ENCODE measurements at regions not wholly inside any gene's neighbourhood (a gene's known extent, or its start where the extent isn't known, plus 50 kb on each side); places are given as distances from the start of the nearest gene placed in this dataset.
"Not testable (repeated sequence)": the region's sequence is repeated elsewhere in the genome, so short reads cannot be mapped to it uniquely, and the experiment has no call there.

GRCh38 chr6:168795611-168796010, 354.6 kb downstream of the SMOC2 start:
- not testable (repeated sequence) for TF ChIP-seq POLR2AphosphoS5 (IDR thresholded peaks at IDR 0.05; ENCODE audit: borderline replicate concordance, low read depth, low read length); EZH2 (IDR thresholded peaks at IDR 0.05)
